ENCODE measurements at regions not wholly inside any gene's neighbourhood (a gene's known extent, or its start where the extent isn't known, plus 50 kb on each side); places are given as distances from the start of the nearest gene placed in this dataset.
A peak's percentile ranks its signal among the peaks of the same experiment; 100 is the strongest.

- no peaks in the 10 kb centered on the region for H3K9me3 ChIP-seq (ENCODE audit: severe bottlenecking)
Measured at GRCh38 chr7:46007194-46007593, 86.1 kb upstream of the IGFBP3 start.

GRCh38 chr7:46006723-46007122 is 85.7 kb upstream of the IGFBP3 start:
- no peaks in the 10 kb centered on the region for H3K9me3 ChIP-seq (ENCODE audit: severe bottlenecking)
- no peak for DNase-seq (ENCODE audit: low spot score)
- ATAC-seq (ENCODE audit: low read depth): no peak
- no peaks in the 10 kb centered on the region for H3K27me3 ChIP-seq (ENCODE audit: insufficient read depth, poor library complexity, severe bottlenecking)
- no peak overlapping the region for H3K4me3 ChIP-seq (ENCODE audit: severe bottlenecking)
- no peak overlapping the region for H3K27ac ChIP-seq (ENCODE audit: poor library complexity, severe bottlenecking)
- H3K36me3 ChIP-seq (ENCODE audit: low read depth): no peaks in the 10 kb centered on the region
- H3K4me1 ChIP-seq (ENCODE audit: insufficient read depth, poor library complexity, severe bottlenecking): peaks cover 15% of the 10 kb centered on the region
- TF ChIP-seq CTCF (IDR thresholded peaks at IDR 0.05; ENCODE audit: poor library complexity, severe bottlenecking): no peak

More at GRCh38 chr7:46007194-46007593, 86.1 kb upstream of the IGFBP3 start:
- Histone ChIP-seq H3K27ac (ENCODE audit: poor library complexity, severe bottlenecking) (no peak overlapping the region), H3K27me3 (ENCODE audit: insufficient read depth, poor library complexity, severe bottlenecking) (no peaks in the 10 kb centered on the region), H3K36me3 (ENCODE audit: low read depth) (no peaks in the 10 kb centered on the region), H3K4me1 (ENCODE audit: insufficient read depth, poor library complexity, severe bottlenecking) (peaks cover 15% of the 10 kb centered on the region), H3K4me3 (ENCODE audit: severe bottlenecking) (no peak overlapping the region)
- DNase-seq (ENCODE audit: low spot score) (no peak), ATAC-seq (ENCODE audit: low read depth) (no peak)
- TF ChIP-seq CTCF (IDR thresholded peaks at IDR 0.05; ENCODE audit: poor library complexity, severe bottlenecking): no peak

- ATAC-seq (ENCODE audit: low read depth): no peak
- TF ChIP-seq CTCF (IDR thresholded peaks at IDR 0.05; ENCODE audit: poor library complexity, severe bottlenecking): no peak
- Histone ChIP-seq H3K4me1 (ENCODE audit: insufficient read depth, poor library complexity, severe bottlenecking) (peaks cover 15% of the 10 kb centered on the region), H3K4me3 (ENCODE audit: severe bottlenecking) (no peak overlapping the region), H3K36me3 (ENCODE audit: low read depth) (no peaks in the 10 kb centered on the region), H3K27ac (ENCODE audit: poor library complexity, severe bottlenecking) (no peak overlapping the region), H3K9me3 (ENCODE audit: severe bottlenecking) (no peaks in the 10 kb centered on the region), H3K27me3 (ENCODE audit: insufficient read depth, poor library complexity, severe bottlenecking) (no peaks in the 10 kb centered on the region)
- no peak for DNase-seq (ENCODE audit: low spot score)
Measured at GRCh38 chr7:46006212-46006611, 85.1 kb upstream of the IGFBP3 start.

GRCh38 chr7:46004965-46005364 is 83.9 kb upstream of the IGFBP3 start:
- no peak for TF ChIP-seq CTCF (IDR thresholded peaks at IDR 0.05; ENCODE audit: poor library complexity, severe bottlenecking)
- DNase-seq (ENCODE audit: low spot score): no peak
- Histone ChIP-seq H3K9me3 (ENCODE audit: severe bottlenecking) (no peaks in the 10 kb centered on the region), H3K4me3 (ENCODE audit: severe bottlenecking) (no peak overlapping the region), H3K4me1 (ENCODE audit: insufficient read depth, poor library complexity, severe bottlenecking) (peaks cover 15% of the 10 kb centered on the region), H3K27me3 (ENCODE audit: insufficient read depth, poor library complexity, severe bottlenecking) (no peaks in the 10 kb centered on the region), H3K36me3 (ENCODE audit: low read depth) (no peaks in the 10 kb centered on the region), H3K27ac (ENCODE audit: poor library complexity, severe bottlenecking) (peak overlapping the region; percentile 73)
- ATAC-seq (ENCODE audit: low read depth): no peak

- Histone ChIP-seq H3K4me1 (ENCODE audit: insufficient read depth, poor library complexity, severe bottlenecking) (peaks cover 15% of the 10 kb centered on the region), H3K27ac (ENCODE audit: poor library complexity, severe bottlenecking) (peak overlapping the region; percentile 73), H3K4me3 (ENCODE audit: severe bottlenecking) (no peak overlapping the region), H3K9me3 (ENCODE audit: severe bottlenecking) (no peaks in the 10 kb centered on the region), H3K27me3 (ENCODE audit: insufficient read depth, poor library complexity, severe bottlenecking) (no peaks in the 10 kb centered on the region), H3K36me3 (ENCODE audit: low read depth) (no peaks in the 10 kb centered on the region)
- TF ChIP-seq CTCF (IDR thresholded peaks at IDR 0.05; ENCODE audit: poor library complexity, severe bottlenecking): no peak
- DNase-seq (ENCODE audit: low spot score) (peak; percentile 80), ATAC-seq (ENCODE audit: low read depth) (peak; percentile 99)
Measured at GRCh38 chr7:46003896-46004875, 83.1 kb upstream of the IGFBP3 start.
